RWPE2 (cell line): ENCODE measurements at regions not wholly inside any gene's neighbourhood (a gene's known extent, or its start where the extent isn't known, plus 50 kb on each side); places are given as distances from the start of the nearest gene placed in this dataset.

ENCODE experiments used
- ATAC-seq: fragments of 200-7000 bp; cut with Tn5 transposase; 3 replicates; pipeline ENCODE4 v1.9.1; 2021; ENCODE audit warnings: low read depth
- DNase-seq: peaks from one replicate; pipeline ENCODE4 v3.0.0-alpha.2; 2020; ENCODE audit warnings: low spot score
- H3K27ac ChIP-seq: fragments of 450-650 bp; 2 replicates; pipeline ENCODE4 v1.5.1; 2017; ENCODE audit warnings: mild to moderate bottlenecking; ENCODE audit not compliant: poor library complexity, severe bottlenecking
- H3K27me3 ChIP-seq: fragments of 250-450 bp; sonication (Bioruptor Pico); 2 replicates; pipeline ENCODE4 v1.5.1; 2021; ENCODE audit warnings: mild to moderate bottlenecking, moderate library complexity; ENCODE audit not compliant: insufficient read depth, poor library complexity, severe bottlenecking
- H3K36me3 ChIP-seq: fragments of 250-450 bp; sonication (Bioruptor Pico); 2 replicates; pipeline ENCODE4 v1.5.1; 2020; ENCODE audit warnings: low read depth, mild to moderate bottlenecking, moderate library complexity
- H3K4me1 ChIP-seq: fragments of 250-450 bp; sonication (Bioruptor Pico); 2 replicates; pipeline ENCODE4 v1.5.1; 2021; ENCODE audit warnings: mild to moderate bottlenecking, moderate library complexity; ENCODE audit not compliant: insufficient read depth, poor library complexity, severe bottlenecking
- H3K4me3 ChIP-seq: fragments of 250-450 bp; sonication (Bioruptor Pico); 2 replicates; pipeline ENCODE4 v1.5.1; 2021; ENCODE audit warnings: mild to moderate bottlenecking, moderate library complexity; ENCODE audit not compliant: severe bottlenecking
- H3K9me3 ChIP-seq: fragments of 250-450 bp; sonication (Bioruptor Pico); 2 replicates; pipeline ENCODE4 v1.5.1; 2021; ENCODE audit warnings: mild to moderate bottlenecking, moderate library complexity; ENCODE audit not compliant: severe bottlenecking
- TF ChIP-seq, protein P1 (sequence below): fragments of 450-650 bp; IDR thresholded peaks from one replicate; pipeline ENCODE4 v1.5.1; 2017; ENCODE audit warnings: mild to moderate bottlenecking, moderate library complexity; ENCODE audit not compliant: poor library complexity, severe bottlenecking

DNA sequence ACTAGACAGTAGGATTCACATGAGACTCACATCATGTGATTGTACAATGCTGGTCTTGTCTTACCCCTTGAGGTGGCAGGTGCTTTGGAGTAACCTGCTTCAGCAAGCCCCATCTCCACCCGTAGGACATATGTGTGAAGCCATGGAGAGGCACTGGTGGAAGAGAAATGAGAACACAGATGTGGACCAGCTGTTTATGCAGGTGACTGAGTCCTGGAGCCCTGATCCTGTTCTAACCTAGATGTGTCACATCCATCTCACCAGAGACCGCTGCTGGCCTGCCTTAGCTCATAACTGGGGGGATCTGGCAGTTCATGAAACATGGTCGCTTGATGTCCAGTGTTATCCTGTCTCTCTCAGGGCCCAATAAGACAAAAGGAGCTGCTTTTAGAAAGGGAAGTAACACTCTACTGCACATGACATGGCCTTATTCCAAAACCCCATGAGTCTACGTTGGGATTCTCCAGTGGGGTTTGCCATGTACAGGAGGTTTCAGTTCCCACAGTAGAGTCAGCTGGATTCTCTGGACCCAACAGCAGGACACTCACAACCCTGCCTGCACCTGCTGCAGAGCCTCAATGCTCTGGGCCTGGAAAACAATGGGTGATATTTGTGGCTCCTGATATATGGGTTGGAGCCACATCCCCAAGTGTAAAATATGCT, 62.0 kb downstream of the GGTLC2 start:
- DNase-seq (no peak), ATAC-seq (no peak)
- H3K27me3 ChIP-seq: no peaks in the 10 kb centered on the region
- H3K4me1 ChIP-seq: no peaks in the 10 kb centered on the region
- H3K9me3 ChIP-seq: peaks cover 6% of the 10 kb centered on the region
- no peak overlapping the region for H3K4me3 ChIP-seq
- TF ChIP-seq, protein P1, sequence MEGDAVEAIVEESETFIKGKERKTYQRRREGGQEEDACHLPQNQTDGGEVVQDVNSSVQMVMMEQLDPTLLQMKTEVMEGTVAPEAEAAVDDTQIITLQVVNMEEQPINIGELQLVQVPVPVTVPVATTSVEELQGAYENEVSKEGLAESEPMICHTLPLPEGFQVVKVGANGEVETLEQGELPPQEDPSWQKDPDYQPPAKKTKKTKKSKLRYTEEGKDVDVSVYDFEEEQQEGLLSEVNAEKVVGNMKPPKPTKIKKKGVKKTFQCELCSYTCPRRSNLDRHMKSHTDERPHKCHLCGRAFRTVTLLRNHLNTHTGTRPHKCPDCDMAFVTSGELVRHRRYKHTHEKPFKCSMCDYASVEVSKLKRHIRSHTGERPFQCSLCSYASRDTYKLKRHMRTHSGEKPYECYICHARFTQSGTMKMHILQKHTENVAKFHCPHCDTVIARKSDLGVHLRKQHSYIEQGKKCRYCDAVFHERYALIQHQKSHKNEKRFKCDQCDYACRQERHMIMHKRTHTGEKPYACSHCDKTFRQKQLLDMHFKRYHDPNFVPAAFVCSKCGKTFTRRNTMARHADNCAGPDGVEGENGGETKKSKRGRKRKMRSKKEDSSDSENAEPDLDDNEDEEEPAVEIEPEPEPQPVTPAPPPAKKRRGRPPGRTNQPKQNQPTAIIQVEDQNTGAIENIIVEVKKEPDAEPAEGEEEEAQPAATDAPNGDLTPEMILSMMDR: no peak
- H3K27ac ChIP-seq: no peak overlapping the region
- H3K36me3 ChIP-seq: no peaks in the 10 kb centered on the region

DNA sequence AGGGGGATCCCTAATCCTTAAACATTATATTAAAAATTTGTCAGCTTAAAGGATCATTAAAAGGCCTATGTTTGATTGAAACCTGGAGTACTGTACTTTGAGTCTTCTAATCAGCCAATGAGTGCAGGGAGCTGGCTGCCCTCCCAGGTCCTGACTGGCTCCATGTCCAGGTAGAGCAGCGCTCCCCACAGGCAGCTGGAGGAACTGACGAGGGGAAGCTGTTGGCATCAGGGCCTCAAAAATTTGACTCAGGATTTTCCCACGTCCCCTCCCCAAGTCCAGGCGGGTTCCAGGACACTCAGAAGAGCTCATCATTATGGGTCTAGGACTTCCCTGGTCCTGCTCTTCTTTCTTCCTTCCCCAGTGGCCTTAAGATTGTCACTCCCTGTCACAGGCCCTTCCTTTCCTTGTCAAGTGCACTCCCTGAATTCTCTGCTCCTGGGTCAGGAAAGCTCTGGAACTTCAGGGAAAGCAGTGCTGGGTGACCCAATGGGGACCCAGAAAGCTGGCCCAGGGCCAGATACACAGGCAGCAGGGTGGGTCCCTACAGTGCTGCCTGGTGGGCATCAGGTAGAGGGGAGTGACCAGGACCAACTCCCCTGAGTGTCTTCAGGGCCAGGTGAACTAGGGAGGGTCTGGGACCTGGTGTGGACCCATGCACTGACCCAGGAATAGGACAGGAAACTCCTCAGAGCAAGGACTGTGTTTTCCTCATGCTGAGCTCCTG, 65.5 kb downstream of the GGTLC2 start:
- no peaks in the 10 kb centered on the region for H3K9me3 ChIP-seq
- TF ChIP-seq, protein P1: no peak
- no peak for DNase-seq
- H3K36me3 ChIP-seq: no peaks in the 10 kb centered on the region
- ATAC-seq: no peak
- no peaks in the 10 kb centered on the region for H3K4me1 ChIP-seq
- no peak overlapping the region for H3K27ac ChIP-seq
- no peaks in the 10 kb centered on the region for H3K27me3 ChIP-seq
- H3K4me3 ChIP-seq: no peak overlapping the region

DNA sequence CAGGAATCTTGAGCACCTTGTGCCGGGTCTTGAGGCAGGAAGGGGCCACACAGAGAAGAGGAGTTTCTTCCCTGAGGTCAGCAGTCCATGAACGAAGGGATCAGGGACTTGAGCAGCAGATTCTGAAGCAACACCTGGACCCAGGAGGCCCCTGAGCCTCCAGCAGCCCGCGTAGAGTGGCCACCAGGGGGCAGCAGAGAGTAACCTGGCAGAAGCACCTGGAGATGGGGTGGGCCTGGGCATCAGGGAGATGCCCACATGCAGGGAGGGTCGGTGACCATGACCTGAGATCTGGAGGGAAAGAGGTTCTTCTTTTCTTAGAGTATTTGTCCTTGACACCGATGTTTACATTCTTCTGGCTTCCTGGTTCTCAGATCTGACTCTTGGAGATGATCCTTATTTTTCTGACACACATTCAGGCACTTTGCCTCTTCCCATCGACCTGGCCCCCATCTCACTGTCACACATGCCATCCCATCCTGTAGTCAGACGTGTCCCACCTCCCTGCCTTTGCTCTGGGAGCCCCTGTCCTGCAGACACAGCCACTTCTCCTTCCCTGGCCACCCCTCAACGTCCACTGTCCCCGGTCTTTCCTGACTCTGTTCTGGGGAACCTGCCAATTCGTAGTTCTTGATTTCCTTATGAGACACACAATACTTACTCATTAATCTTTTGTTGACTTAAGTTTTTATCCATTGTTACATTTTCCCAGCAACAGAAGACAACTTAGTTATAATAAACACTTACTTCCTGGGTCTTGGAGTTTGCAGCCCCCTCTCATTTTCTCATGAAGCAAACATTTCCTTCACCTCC, 66.5 kb downstream of the GGTLC2 start:
- no peak for DNase-seq
- Histone ChIP-seq H3K36me3 (no peaks in the 10 kb centered on the region), H3K4me3 (no peak overlapping the region), H3K4me1 (no peaks in the 10 kb centered on the region), H3K27ac (no peak overlapping the region), H3K27me3 (no peaks in the 10 kb centered on the region), H3K9me3 (no peaks in the 10 kb centered on the region)
- peak; percentile 73 for ATAC-seq
- TF ChIP-seq, protein P1: peak; percentile 90

DNA sequence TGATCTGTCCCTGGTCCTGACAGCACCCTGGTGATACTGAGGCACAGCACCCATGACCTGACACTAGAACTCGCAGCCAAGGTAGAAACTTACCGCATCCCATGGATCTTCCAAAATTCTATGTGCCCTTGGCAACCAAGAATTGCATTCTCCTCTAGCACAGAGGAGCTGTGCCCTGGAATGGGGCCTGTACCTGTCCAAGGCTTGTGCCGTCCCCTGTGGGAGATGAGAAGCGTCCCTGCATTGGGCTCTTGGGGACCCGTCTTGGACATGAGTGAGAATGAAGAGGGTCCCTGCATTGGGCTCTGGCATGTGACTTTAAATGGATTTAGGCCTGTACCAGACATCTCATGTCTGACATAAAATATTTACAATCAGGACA, 67.1 kb downstream of the GGTLC2 start:
- TF ChIP-seq, protein P1: no peak
- H3K36me3 ChIP-seq: no peaks in the 10 kb centered on the region
- ATAC-seq (no peak), DNase-seq (no peak)
- H3K27me3 ChIP-seq: no peaks in the 10 kb centered on the region
- H3K9me3 ChIP-seq: no peaks in the 10 kb centered on the region
- H3K4me1 ChIP-seq: no peaks in the 10 kb centered on the region
- no peak overlapping the region for H3K27ac ChIP-seq
- no peak overlapping the region for H3K4me3 ChIP-seq
